ENCODE measurements at regions not wholly inside any gene's neighbourhood (a gene's known extent, or its start where the extent isn't known, plus 50 kb on each side); places are given as distances from the start of the nearest gene placed in this dataset.

DNA sequence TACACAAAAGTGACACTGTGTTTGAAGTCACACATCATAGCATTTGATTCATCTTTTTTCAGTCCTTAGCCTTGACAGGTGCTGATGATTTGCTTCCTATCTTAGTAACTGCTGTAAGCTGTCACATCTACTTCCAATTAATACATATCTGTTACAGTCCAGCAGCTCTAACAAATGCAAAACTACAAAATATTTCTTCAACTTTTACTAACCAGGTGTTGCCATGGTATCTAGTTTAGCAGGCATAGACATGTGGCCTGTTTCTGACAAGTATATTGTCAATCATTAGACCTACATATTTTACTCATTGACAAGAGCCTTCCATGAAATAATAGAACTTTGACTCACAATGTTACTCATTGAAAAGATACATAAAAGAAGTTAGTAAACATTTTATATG is 1159.7 kb downstream of the GRIK2 start:
- H3K27me3 ChIP-seq (ENCODE audit: control insufficient read depth, insufficient read depth, low read length) = no peaks in the 10 kb centered on the region
- H3K4me3 ChIP-seq (ENCODE audit: low read depth, low read length) = no peak overlapping the region
- H3K4me1 ChIP-seq (ENCODE audit: control insufficient read depth, insufficient read depth, low read length) = no peaks in the 10 kb centered on the region
- no peak overlapping the region for H3K9ac ChIP-seq (ENCODE audit: low read length)
- H3K9me3 ChIP-seq (ENCODE audit: control insufficient read depth, insufficient read depth, low read depth, low read length) = no peaks in the 10 kb centered on the region
- H3K27ac ChIP-seq (ENCODE audit: low read depth, low read length) = no peak overlapping the region
- no peaks in the 10 kb centered on the region for H3K36me3 ChIP-seq (ENCODE audit: control insufficient read depth, insufficient read depth, low read length)

DNA sequence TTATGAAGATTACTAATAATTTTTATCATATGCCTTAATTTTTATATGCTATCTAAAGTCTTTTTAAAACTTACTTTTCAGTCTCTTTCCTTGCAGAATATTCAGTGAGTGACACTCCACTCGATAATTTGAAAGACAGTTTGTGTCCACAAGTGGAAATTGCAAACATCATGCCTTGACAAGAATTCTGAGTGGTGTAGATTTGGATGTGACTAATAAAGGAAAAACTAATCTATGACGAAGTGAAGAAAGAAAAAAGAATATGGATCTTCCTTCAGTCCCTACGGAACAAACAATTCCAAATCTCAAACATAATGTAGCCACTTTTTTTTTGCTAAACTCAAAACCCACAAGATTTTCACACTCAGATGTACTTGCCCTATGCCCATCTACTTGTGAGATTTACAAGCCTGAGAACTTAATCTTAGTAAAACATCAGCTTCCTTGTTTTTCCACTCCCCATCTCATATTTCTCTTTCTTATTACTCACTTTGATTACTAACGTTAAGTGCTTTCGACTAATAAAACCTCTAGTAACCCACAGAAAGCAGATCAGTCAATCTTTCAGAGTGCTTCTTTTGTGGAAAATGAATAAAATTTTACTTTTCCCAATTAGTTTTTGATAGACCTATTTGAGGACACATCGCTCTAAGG is 1155.8 kb downstream of the GRIK2 start:
- Histone ChIP-seq H3K27me3 (ENCODE audit: control insufficient read depth, insufficient read depth, low read length) (no peaks in the 10 kb centered on the region), H3K9me3 (ENCODE audit: control insufficient read depth, insufficient read depth, low read depth, low read length) (no peaks in the 10 kb centered on the region), H3K9ac (ENCODE audit: low read length) (no peak overlapping the region)

DNA sequence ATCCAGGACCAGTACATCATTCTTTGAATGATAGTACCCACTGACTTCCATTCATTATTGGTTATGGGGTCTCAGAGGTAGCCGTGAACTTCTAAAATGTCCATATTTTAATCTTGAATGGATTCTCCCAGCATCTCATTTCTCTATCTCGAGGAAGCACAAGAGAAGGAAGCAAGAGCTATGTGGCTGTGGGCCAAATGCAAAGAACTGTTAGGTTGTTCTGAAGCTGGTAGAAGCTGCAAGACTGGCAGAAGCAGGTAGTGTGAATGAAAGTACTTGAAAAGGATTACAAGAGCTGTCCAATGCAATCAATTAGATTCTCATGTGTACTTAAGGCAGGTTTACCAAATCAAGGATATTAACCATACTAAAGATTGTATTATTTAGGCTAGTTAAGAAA is 1131.8 kb downstream of the GRIK2 start:
- Histone ChIP-seq H3K9me3 (ENCODE audit: control insufficient read depth, insufficient read depth, low read depth, low read length) (no peaks in the 10 kb centered on the region), H3K27ac (ENCODE audit: low read depth, low read length) (no peak overlapping the region), H3K4me1 (ENCODE audit: control insufficient read depth, insufficient read depth, low read length) (no peaks in the 10 kb centered on the region), H3K9ac (ENCODE audit: low read length) (no peak overlapping the region), H3K27me3 (ENCODE audit: control insufficient read depth, insufficient read depth, low read length) (no peaks in the 10 kb centered on the region), H3K36me3 (ENCODE audit: control insufficient read depth, insufficient read depth, low read length) (no peaks in the 10 kb centered on the region), H3K4me3 (ENCODE audit: low read depth, low read length) (no peak overlapping the region)

More for the DNA sequence above, 1155.8 kb downstream of the GRIK2 start:
- Histone ChIP-seq H3K4me3 (ENCODE audit: low read depth, low read length) (no peak overlapping the region), H3K36me3 (ENCODE audit: control insufficient read depth, insufficient read depth, low read length) (no peaks in the 10 kb centered on the region), H3K27ac (ENCODE audit: low read depth, low read length) (no peak overlapping the region), H3K4me1 (ENCODE audit: control insufficient read depth, insufficient read depth, low read length) (no peaks in the 10 kb centered on the region)

DNA sequence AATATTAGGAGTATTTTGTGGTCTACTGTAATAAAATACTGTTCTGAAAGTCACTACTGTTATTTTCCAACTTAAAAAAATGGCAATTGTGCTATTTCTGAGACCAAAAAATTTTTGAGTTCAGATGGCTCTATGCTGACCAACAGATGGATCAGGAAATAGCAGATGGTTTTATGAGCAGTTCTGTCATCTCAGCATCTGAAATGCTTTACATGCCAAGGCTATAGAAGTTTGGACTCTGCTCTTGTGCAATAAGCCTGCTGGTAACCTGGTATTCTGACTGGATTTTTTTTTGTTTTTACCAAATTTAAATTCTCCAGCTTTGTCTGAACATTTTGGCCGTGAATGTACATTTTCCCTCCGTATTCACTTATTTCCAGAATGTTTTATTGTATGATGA is 1127.5 kb downstream of the GRIK2 start:
- no peaks in the 10 kb centered on the region for H3K27me3 ChIP-seq (ENCODE audit: control insufficient read depth, insufficient read depth, low read length)
- H3K4me1 ChIP-seq (ENCODE audit: control insufficient read depth, insufficient read depth, low read length) = no peaks in the 10 kb centered on the region
- H3K9me3 ChIP-seq (ENCODE audit: control insufficient read depth, insufficient read depth, low read depth, low read length) = no peaks in the 10 kb centered on the region
- H3K4me3 ChIP-seq (ENCODE audit: low read depth, low read length) = no peak overlapping the region
- no peak overlapping the region for H3K27ac ChIP-seq (ENCODE audit: low read depth, low read length)
- H3K36me3 ChIP-seq (ENCODE audit: control insufficient read depth, insufficient read depth, low read length) = no peaks in the 10 kb centered on the region
- H3K9ac ChIP-seq (ENCODE audit: low read length) = no peak overlapping the region

DNA sequence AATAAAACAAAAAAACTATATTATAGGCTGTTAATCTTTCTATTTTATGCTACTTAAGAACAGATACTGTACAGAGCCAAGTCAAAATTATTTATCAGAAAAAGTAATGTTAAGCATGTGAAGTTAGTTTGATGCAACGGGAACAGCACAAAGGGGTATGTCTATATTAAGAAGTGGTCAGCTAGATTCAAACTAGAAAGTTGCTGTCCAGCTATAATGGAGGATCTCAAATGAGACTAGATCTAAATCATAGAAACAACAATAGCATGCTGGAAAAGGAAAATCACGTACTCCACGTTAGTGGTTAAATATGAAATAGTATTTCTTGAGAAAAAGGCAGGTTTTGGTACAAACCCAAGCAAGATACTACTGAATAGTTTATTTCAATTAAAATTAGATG is 1124.0 kb downstream of the GRIK2 start:
- Histone ChIP-seq H3K4me3 (ENCODE audit: low read depth, low read length) (no peak overlapping the region), H3K9ac (ENCODE audit: low read length) (no peak overlapping the region), H3K4me1 (ENCODE audit: control insufficient read depth, insufficient read depth, low read length) (no peaks in the 10 kb centered on the region), H3K27ac (ENCODE audit: low read depth, low read length) (no peak overlapping the region), H3K9me3 (ENCODE audit: control insufficient read depth, insufficient read depth, low read depth, low read length) (no peaks in the 10 kb centered on the region), H3K27me3 (ENCODE audit: control insufficient read depth, insufficient read depth, low read length) (no peaks in the 10 kb centered on the region), H3K36me3 (ENCODE audit: control insufficient read depth, insufficient read depth, low read length) (no peaks in the 10 kb centered on the region)

DNA sequence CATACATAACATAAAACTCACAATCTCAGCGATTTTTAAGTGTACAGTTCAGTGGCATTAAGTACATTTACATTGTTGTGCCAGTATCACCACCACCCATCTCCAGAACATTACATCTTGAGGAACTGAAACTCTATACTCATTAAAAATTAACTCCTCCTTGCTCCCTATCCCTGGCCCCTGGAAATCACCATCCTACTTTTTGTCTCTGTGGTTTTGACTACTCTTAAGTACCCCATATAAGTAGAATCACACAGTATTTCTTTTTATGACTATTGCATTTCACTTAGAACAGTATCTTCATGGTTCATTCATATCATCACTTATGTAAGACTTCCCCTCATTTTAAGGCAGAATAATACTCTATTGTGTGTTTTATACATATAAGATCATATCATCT is 1108.1 kb downstream of the GRIK2 start:
- H3K27me3 ChIP-seq (ENCODE audit: control insufficient read depth, insufficient read depth, low read length) = no peaks in the 10 kb centered on the region
- no peak overlapping the region for H3K9ac ChIP-seq (ENCODE audit: low read length)
- H3K36me3 ChIP-seq (ENCODE audit: control insufficient read depth, insufficient read depth, low read length) = no peaks in the 10 kb centered on the region
- no peak overlapping the region for H3K27ac ChIP-seq (ENCODE audit: low read depth, low read length)
- peaks cover 8% of the 10 kb centered on the region for H3K9me3 ChIP-seq (ENCODE audit: control insufficient read depth, insufficient read depth, low read depth, low read length)
- no peaks in the 10 kb centered on the region for H3K4me1 ChIP-seq (ENCODE audit: control insufficient read depth, insufficient read depth, low read length)
- H3K4me3 ChIP-seq (ENCODE audit: low read depth, low read length) = no peak overlapping the region

DNA sequence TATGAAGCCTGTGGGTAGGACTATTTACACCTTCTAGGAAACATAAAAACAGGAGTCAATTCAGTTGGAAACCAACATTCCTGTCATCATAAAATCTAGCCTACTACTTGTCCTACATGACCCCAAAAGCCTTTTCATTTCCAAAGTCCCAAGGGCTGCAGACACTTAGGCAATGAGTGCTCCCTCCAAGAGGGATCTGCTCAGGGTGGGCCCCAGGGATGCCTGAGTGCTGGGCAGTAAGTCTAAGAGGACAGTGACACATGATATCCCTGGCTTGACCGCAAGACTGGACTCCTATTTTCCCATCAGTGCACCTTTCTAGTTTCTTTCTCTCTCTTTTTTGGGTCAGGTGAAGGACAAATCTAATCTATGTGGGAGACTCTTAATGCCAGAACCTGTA is 1101.3 kb downstream of the GRIK2 start:
- Histone ChIP-seq H3K4me1 (ENCODE audit: control insufficient read depth, insufficient read depth, low read length) (no peaks in the 10 kb centered on the region), H3K27ac (ENCODE audit: low read depth, low read length) (no peak overlapping the region), H3K9ac (ENCODE audit: low read length) (no peak overlapping the region), H3K4me3 (ENCODE audit: low read depth, low read length) (no peak overlapping the region), H3K27me3 (ENCODE audit: control insufficient read depth, insufficient read depth, low read length) (no peaks in the 10 kb centered on the region), H3K9me3 (ENCODE audit: control insufficient read depth, insufficient read depth, low read depth, low read length) (no peaks in the 10 kb centered on the region), H3K36me3 (ENCODE audit: control insufficient read depth, insufficient read depth, low read length) (no peaks in the 10 kb centered on the region)

GRCh38 chr6:102493485-102493884 is 1100.0 kb downstream of the GRIK2 start:
- no peaks in the 10 kb centered on the region for H3K9me3 ChIP-seq (ENCODE audit: control insufficient read depth, insufficient read depth, low read depth, low read length)
- no peak overlapping the region for H3K4me3 ChIP-seq (ENCODE audit: low read depth, low read length)
- no peaks in the 10 kb centered on the region for H3K36me3 ChIP-seq (ENCODE audit: control insufficient read depth, insufficient read depth, low read length)
- no peaks in the 10 kb centered on the region for H3K27me3 ChIP-seq (ENCODE audit: control insufficient read depth, insufficient read depth, low read length)
- no peaks in the 10 kb centered on the region for H3K4me1 ChIP-seq (ENCODE audit: control insufficient read depth, insufficient read depth, low read length)
- no peak overlapping the region for H3K9ac ChIP-seq (ENCODE audit: low read length)
- no peak overlapping the region for H3K27ac ChIP-seq (ENCODE audit: low read depth, low read length)

- Histone ChIP-seq H3K36me3 (ENCODE audit: control insufficient read depth, insufficient read depth, low read length) (no peaks in the 10 kb centered on the region), H3K9me3 (ENCODE audit: control insufficient read depth, insufficient read depth, low read depth, low read length) (no peaks in the 10 kb centered on the region), H3K4me1 (ENCODE audit: control insufficient read depth, insufficient read depth, low read length) (no peaks in the 10 kb centered on the region), H3K9ac (ENCODE audit: low read length) (no peak overlapping the region), H3K27me3 (ENCODE audit: control insufficient read depth, insufficient read depth, low read length) (no peaks in the 10 kb centered on the region), H3K27ac (ENCODE audit: low read depth, low read length) (no peak overlapping the region), H3K4me3 (ENCODE audit: low read depth, low read length) (no peak overlapping the region)
Observed at GRCh38 chr6:102488729-102489128, 1095.2 kb downstream of the GRIK2 start.

DNA sequence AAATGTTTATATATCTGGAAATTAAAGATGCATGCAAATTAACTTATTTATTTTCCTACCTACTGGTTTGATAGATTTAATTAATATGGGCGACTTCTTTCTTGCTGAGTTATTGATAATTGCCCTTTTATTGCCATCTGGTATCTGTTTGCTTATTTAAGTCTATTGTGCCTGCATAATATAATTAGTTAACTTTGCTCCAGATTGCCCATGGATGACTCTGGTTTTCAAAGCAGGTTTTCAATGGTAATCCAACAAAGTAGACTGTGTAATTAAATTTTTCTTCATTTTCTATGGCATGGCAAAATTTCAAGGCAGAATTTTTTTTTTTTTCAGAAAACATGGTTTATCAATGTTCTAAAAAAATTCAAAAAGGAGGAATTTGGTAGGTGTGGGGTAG is 1092.0 kb downstream of the GRIK2 start:
- no peaks in the 10 kb centered on the region for H3K27me3 ChIP-seq (ENCODE audit: control insufficient read depth, insufficient read depth, low read length)
- H3K9me3 ChIP-seq (ENCODE audit: control insufficient read depth, insufficient read depth, low read depth, low read length) = no peaks in the 10 kb centered on the region
- H3K4me1 ChIP-seq (ENCODE audit: control insufficient read depth, insufficient read depth, low read length) = no peaks in the 10 kb centered on the region
- no peak overlapping the region for H3K27ac ChIP-seq (ENCODE audit: low read depth, low read length)
- H3K4me3 ChIP-seq (ENCODE audit: low read depth, low read length) = no peak overlapping the region
- H3K9ac ChIP-seq (ENCODE audit: low read length) = no peak overlapping the region
- no peaks in the 10 kb centered on the region for H3K36me3 ChIP-seq (ENCODE audit: control insufficient read depth, insufficient read depth, low read length)

GRCh38 chr6:102474041-102474807 is 1080.7 kb downstream of the GRIK2 start:
- Histone ChIP-seq H3K9me3 (ENCODE audit: control insufficient read depth, insufficient read depth, low read depth, low read length) (no peaks in the 10 kb centered on the region), H3K9ac (ENCODE audit: low read length) (no peak overlapping the region), H3K36me3 (ENCODE audit: control insufficient read depth, insufficient read depth, low read length) (no peaks in the 10 kb centered on the region), H3K27me3 (ENCODE audit: control insufficient read depth, insufficient read depth, low read length) (peaks cover 4% of the 10 kb centered on the region; the same call in 1 of the 2 replicates), H3K4me3 (ENCODE audit: low read depth, low read length) (no peak overlapping the region), H3K4me1 (ENCODE audit: control insufficient read depth, insufficient read depth, low read length) (no peaks in the 10 kb centered on the region), H3K27ac (ENCODE audit: low read depth, low read length) (no peak overlapping the region)

All from HUES6 (cell line).